ENCODE measurements at regions not wholly inside any gene's neighbourhood (a gene's known extent, or its start where the extent isn't known, plus 50 kb on each side); places are given as distances from the start of the nearest gene placed in this dataset.

DNA sequence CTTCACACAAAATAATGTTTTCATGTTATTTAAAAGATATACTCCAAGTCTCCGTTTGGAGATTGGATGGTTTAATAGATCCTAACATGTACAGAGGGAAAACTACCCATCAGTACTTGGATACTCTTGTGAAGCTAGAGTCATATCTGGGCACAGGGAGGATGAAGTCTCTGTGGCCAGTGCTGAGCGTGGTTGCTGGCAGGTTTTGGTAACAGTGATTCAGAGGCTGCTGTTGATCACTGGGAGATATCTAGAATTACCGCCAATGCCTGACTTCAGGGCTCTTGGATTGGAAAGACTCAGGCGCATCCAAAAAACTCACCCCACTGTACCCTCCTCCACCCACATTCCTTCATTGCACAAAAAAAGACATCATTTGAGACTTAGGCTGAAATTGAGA, 107.2 kb upstream of the PGRMC2 start:
- no peak overlapping the region for H3K4me3 ChIP-seq
- no peaks in the 10 kb centered on the region for H3K9me3 ChIP-seq
- intact Hi-C loops (cut with DNase I) = no loop called here
- peak overlapping the region in 2 of 4 donors; percentile 18 to 43 for H3K27ac ChIP-seq
- H3K4me1 ChIP-seq = peaks cover 0 to 22% (median 7%) of the 10 kb centered on the region in 3 donors
- TF ChIP-seq, protein P1, sequence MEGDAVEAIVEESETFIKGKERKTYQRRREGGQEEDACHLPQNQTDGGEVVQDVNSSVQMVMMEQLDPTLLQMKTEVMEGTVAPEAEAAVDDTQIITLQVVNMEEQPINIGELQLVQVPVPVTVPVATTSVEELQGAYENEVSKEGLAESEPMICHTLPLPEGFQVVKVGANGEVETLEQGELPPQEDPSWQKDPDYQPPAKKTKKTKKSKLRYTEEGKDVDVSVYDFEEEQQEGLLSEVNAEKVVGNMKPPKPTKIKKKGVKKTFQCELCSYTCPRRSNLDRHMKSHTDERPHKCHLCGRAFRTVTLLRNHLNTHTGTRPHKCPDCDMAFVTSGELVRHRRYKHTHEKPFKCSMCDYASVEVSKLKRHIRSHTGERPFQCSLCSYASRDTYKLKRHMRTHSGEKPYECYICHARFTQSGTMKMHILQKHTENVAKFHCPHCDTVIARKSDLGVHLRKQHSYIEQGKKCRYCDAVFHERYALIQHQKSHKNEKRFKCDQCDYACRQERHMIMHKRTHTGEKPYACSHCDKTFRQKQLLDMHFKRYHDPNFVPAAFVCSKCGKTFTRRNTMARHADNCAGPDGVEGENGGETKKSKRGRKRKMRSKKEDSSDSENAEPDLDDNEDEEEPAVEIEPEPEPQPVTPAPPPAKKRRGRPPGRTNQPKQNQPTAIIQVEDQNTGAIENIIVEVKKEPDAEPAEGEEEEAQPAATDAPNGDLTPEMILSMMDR (IDR thresholded peaks at IDR 0.05) = no peak
- no peak for TF ChIP-seq POLR2A (IDR thresholded peaks at IDR 0.05)
- no peak for DNase-seq
- 72 to 77% methylated on average over 4 of the region's 4 CpGs for WGBS, 2 donors
- no peaks in the 10 kb centered on the region for H3K27me3 ChIP-seq
- no peaks in the 10 kb centered on the region for H3K36me3 ChIP-seq

DNA sequence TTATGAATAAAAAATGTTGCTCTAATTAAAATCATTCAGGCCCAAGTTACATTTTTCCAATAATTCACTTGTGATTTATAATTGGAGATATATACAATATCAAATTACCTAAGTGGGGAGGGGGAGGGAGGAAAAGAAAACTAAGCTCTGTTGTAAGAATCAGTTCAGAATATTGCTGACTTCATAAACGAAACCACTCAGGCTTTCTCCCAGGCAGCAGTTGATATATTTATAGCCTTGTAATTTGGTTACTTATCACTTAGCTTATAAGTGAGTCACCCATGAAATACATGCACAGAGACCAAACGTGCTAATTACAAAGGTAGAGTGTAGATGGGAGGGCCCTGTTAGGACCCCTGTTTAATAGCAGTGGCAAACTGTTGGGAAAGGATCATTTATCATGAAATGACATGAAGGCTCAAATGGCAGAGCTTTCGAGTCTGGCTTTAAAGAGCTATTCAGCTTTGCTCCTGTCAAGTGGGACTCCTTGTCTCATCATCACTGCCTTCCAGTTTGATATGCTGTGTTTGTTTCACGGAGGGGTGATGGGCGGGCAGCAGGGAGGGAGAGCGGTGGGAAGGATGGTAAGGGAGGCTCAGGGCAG, 105.6 kb upstream of the PGRMC2 start:
- H3K9me3 ChIP-seq = no peaks in the 10 kb centered on the region
- H3K4me1 ChIP-seq = peaks cover under 1 to 38% (median 8%) of the 10 kb centered on the region in 3 donors
- no peaks in the 10 kb centered on the region for H3K27me3 ChIP-seq
- H3K4me3 ChIP-seq = no peak overlapping the region
- H3K36me3 ChIP-seq = no peaks in the 10 kb centered on the region
- no peak for DNase-seq
- intact Hi-C loops (cut with DNase I) = no loop called here
- no peak for TF ChIP-seq POLR2A (IDR thresholded peaks at IDR 0.05)
- TF ChIP-seq, protein P1 (IDR thresholded peaks at IDR 0.05) = no peak
- peak overlapping the region; percentile 11 to 87 (median 48) for H3K27ac ChIP-seq
- 45 to 53% methylated on average over 6 of the region's 6 CpGs for whole genome bisulfite sequencing, 2 donors

DNA sequence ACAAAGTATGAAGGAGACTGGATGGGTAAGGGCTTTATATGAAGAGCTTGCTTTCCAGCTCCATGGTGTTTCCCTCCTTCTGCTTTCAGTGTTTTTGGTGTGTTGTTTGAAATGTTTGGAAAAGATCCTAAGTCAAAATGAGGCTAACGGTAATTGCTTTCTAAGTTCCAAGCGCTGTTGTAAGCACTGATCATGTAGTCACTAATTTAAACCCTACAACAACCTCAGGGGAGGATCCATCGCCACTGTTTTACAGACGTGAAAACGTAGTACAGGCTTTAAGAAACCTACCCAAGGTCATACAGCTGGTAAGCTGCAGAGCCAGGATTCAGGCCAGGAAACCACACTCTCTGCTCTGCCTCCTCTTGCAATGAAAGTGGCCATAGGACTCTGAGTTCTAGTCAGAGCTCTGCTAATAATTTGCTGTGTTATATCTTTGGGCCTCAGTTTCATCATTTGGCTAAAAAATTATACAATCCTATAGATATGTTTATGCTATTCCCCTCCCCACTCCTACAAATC, 102.9 kb upstream of the PGRMC2 start:
- H3K4me1 ChIP-seq = peaks cover 19 to 64% (median 30%) of the 10 kb centered on the region in 3 donors
- H3K36me3 ChIP-seq = no peaks in the 10 kb centered on the region
- H3K9me3 ChIP-seq = no peaks in the 10 kb centered on the region
- no peak overlapping the region for H3K4me3 ChIP-seq
- no peak for TF ChIP-seq POLR2A (IDR thresholded peaks at IDR 0.05)
- TF ChIP-seq, protein P1 (IDR thresholded peaks at IDR 0.05) = no peak
- 73 to 80% methylated on average over 5 of the region's 5 CpGs for WGBS, 2 donors
- peak overlapping the region in 3 of 4 donors; percentile 3 to 49 (median 47) for H3K27ac ChIP-seq
- DNase-seq = no peak
- H3K27me3 ChIP-seq = no peaks in the 10 kb centered on the region
- intact Hi-C loops (cut with DNase I) = no loop called here

DNA sequence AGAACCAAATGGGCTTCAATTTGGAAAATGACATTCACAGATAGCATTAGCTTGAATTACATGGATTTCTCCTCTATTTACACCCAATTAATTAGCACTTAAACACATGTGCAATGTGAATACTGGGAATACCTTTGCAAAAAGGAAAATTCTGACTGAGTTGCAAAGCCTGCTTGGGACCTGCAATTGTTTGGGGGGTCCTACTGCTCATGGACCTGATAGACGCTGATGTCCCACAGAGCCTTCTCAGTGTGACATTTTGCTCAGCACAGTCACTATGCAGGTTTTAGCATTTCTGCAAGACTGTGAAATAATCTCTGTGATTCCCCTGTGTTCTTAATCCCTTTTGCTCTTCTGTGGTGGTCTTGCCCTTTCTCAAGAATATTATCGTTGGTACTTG, 101.2 kb upstream of the PGRMC2 start:
- Histone ChIP-seq H3K4me1 (peaks cover 28 to 78% (median 38%) of the 10 kb centered on the region in 3 donors), H3K9me3 (no peaks in the 10 kb centered on the region), H3K27ac (no peak overlapping the region), H3K27me3 (no peaks in the 10 kb centered on the region), H3K4me3 (no peak overlapping the region), H3K36me3 (no peaks in the 10 kb centered on the region)
- intact Hi-C loops (cut with DNase I) = no loop called here
- WGBS, 2 donors = 79 to 82% methylated on average over 2 of the region's 2 CpGs
- TF ChIP-seq, protein P1 (IDR thresholded peaks at IDR 0.05) = no peak
- TF ChIP-seq POLR2A (IDR thresholded peaks at IDR 0.05) = no peak
- no peak for DNase-seq

DNA sequence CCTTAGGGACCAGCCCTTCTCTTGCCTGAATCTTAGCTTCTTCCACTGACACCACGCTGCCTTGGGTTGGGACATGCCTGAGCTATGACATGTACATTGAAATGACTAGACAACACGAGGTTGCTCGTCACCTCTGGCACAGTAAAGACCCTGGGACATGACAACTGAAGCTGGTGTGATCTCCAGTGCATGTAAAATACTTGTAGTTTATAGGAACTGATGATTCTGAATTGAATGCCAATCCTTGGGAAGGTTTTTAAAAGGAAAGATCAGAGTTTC, 100.7 kb upstream of the PGRMC2 start:
- WGBS, 2 donors = 54 to 76% methylated on average over 3 of the region's 3 CpGs
- Histone ChIP-seq H3K27ac (peak overlapping the region in 3 of 4 donors; percentile 86 to 90 (median 88)), H3K4me1 (peaks cover 28 to 77% (median 33%) of the 10 kb centered on the region in 3 donors), H3K4me3 (no peak overlapping the region), H3K27me3 (no peaks in the 10 kb centered on the region), H3K9me3 (no peaks in the 10 kb centered on the region), H3K36me3 (no peaks in the 10 kb centered on the region)
- intact Hi-C loops (cut with DNase I) = no loop called here
- no peak for DNase-seq
- TF ChIP-seq, protein P1 (IDR thresholded peaks at IDR 0.05) = no peak
- no peak for TF ChIP-seq POLR2A (IDR thresholded peaks at IDR 0.05)

Data from esophagus squamous epithelium (tissue), 5 donors.